ENCODE measurements at regions not wholly inside any gene's neighbourhood (a gene's known extent, or its start where the extent isn't known, plus 50 kb on each side); places are given as distances from the start of the nearest gene placed in this dataset.

- H3K4me1 ChIP-seq (ENCODE audit: control insufficient read depth in 1 of 2, insufficient read depth in 2 of 2, low read length in 2 of 2), result no peaks in the 10 kb centered on the region
- H3K27ac ChIP-seq (ENCODE audit: low read depth, low read length), result no peak overlapping the region
- no peak overlapping the region for H3K4me3 ChIP-seq (ENCODE audit: low read depth in 1 of 2, low read length in 2 of 2)
- no peaks in the 10 kb centered on the region for H3K36me3 ChIP-seq (ENCODE audit: control insufficient read depth in 1 of 2, insufficient read depth in 2 of 2, low read length in 2 of 2)
- H3K27me3 ChIP-seq (ENCODE audit: control insufficient read depth in 1 of 2, insufficient read depth in 2 of 2, low read length in 2 of 2), result no peaks in the 10 kb centered on the region
- no peaks in the 10 kb centered on the region for H3K9me3 ChIP-seq (ENCODE audit: control insufficient read depth in 1 of 2, low read length in 2 of 2)
- H3K9ac ChIP-seq (ENCODE audit: low read depth in 1 of 2, low read length in 2 of 2), result no peak overlapping the region
Measured at GRCh38 chr9:80143899-80144298, 572.1 kb downstream of the TLE4 start.

GRCh38 chr9:80134487-80134886 lies 562.7 kb downstream of the TLE4 start:
- H3K27me3 ChIP-seq (ENCODE audit: control insufficient read depth in 1 of 2, insufficient read depth in 2 of 2, low read length in 2 of 2), result no peaks in the 10 kb centered on the region
- no peaks in the 10 kb centered on the region for H3K4me1 ChIP-seq (ENCODE audit: control insufficient read depth in 1 of 2, insufficient read depth in 2 of 2, low read length in 2 of 2)
- no peak overlapping the region for H3K4me3 ChIP-seq (ENCODE audit: low read depth in 1 of 2, low read length in 2 of 2)
- no peaks in the 10 kb centered on the region for H3K9me3 ChIP-seq (ENCODE audit: control insufficient read depth in 1 of 2, low read length in 2 of 2)
- no peaks in the 10 kb centered on the region for H3K36me3 ChIP-seq (ENCODE audit: control insufficient read depth in 1 of 2, insufficient read depth in 2 of 2, low read length in 2 of 2)
- no peak overlapping the region for H3K27ac ChIP-seq (ENCODE audit: low read depth, low read length)
- no peak overlapping the region for H3K9ac ChIP-seq (ENCODE audit: low read depth in 1 of 2, low read length in 2 of 2)

- H3K9me3 ChIP-seq (ENCODE audit: control insufficient read depth in 1 of 2, low read length in 2 of 2), result no peaks in the 10 kb centered on the region
- H3K36me3 ChIP-seq (ENCODE audit: control insufficient read depth in 1 of 2, insufficient read depth in 2 of 2, low read length in 2 of 2), result no peaks in the 10 kb centered on the region
- H3K4me1 ChIP-seq (ENCODE audit: control insufficient read depth in 1 of 2, insufficient read depth in 2 of 2, low read length in 2 of 2), result no peaks in the 10 kb centered on the region
- H3K4me3 ChIP-seq (ENCODE audit: low read depth in 1 of 2, low read length in 2 of 2), result no peak overlapping the region
- no peaks in the 10 kb centered on the region for H3K27me3 ChIP-seq (ENCODE audit: control insufficient read depth in 1 of 2, insufficient read depth in 2 of 2, low read length in 2 of 2)
- H3K27ac ChIP-seq (ENCODE audit: low read depth, low read length), result no peak overlapping the region
- H3K9ac ChIP-seq (ENCODE audit: low read depth in 1 of 2, low read length in 2 of 2), result no peak overlapping the region
Measured at GRCh38 chr9:80131627-80132026, 559.9 kb downstream of the TLE4 start.

- Histone ChIP-seq H3K36me3 (ENCODE audit: control insufficient read depth in 1 of 2, insufficient read depth in 2 of 2, low read length in 2 of 2) (no peaks in the 10 kb centered on the region), H3K9ac (ENCODE audit: low read depth in 1 of 2, low read length in 2 of 2) (no peak overlapping the region), H3K4me1 (ENCODE audit: control insufficient read depth in 1 of 2, insufficient read depth in 2 of 2, low read length in 2 of 2) (no peaks in the 10 kb centered on the region), H3K9me3 (ENCODE audit: control insufficient read depth in 1 of 2, low read length in 2 of 2) (no peaks in the 10 kb centered on the region), H3K27me3 (ENCODE audit: control insufficient read depth in 1 of 2, insufficient read depth in 2 of 2, low read length in 2 of 2) (no peaks in the 10 kb centered on the region), H3K4me3 (ENCODE audit: low read depth in 1 of 2, low read length in 2 of 2) (no peak overlapping the region), H3K27ac (ENCODE audit: low read depth, low read length) (no peak overlapping the region)
Measured at GRCh38 chr9:80127920-80128319, 556.2 kb downstream of the TLE4 start.

GRCh38 chr9:80125731-80126264 lies 554.0 kb downstream of the TLE4 start:
- no peaks in the 10 kb centered on the region for H3K27me3 ChIP-seq (ENCODE audit: control insufficient read depth in 1 of 2, insufficient read depth in 2 of 2, low read length in 2 of 2)
- no peaks in the 10 kb centered on the region for H3K36me3 ChIP-seq (ENCODE audit: control insufficient read depth in 1 of 2, insufficient read depth in 2 of 2, low read length in 2 of 2)
- H3K9me3 ChIP-seq (ENCODE audit: control insufficient read depth in 1 of 2, low read length in 2 of 2), result no peaks in the 10 kb centered on the region
- H3K9ac ChIP-seq (ENCODE audit: low read depth in 1 of 2, low read length in 2 of 2), result no peak overlapping the region
- H3K4me3 ChIP-seq (ENCODE audit: low read depth in 1 of 2, low read length in 2 of 2), result no peak overlapping the region
- H3K27ac ChIP-seq (ENCODE audit: low read depth, low read length), result no peak overlapping the region
- H3K4me1 ChIP-seq (ENCODE audit: control insufficient read depth in 1 of 2, insufficient read depth in 2 of 2, low read length in 2 of 2), result no peaks in the 10 kb centered on the region

- H3K9me3 ChIP-seq (ENCODE audit: control insufficient read depth in 1 of 2, low read length in 2 of 2), result peaks cover 0 to 4% of the 10 kb centered on the region in 2 donors
- no peaks in the 10 kb centered on the region for H3K4me1 ChIP-seq (ENCODE audit: control insufficient read depth in 1 of 2, insufficient read depth in 2 of 2, low read length in 2 of 2)
- H3K27me3 ChIP-seq (ENCODE audit: control insufficient read depth in 1 of 2, insufficient read depth in 2 of 2, low read length in 2 of 2), result no peaks in the 10 kb centered on the region
- no peak overlapping the region for H3K9ac ChIP-seq (ENCODE audit: low read depth in 1 of 2, low read length in 2 of 2)
- no peak overlapping the region for H3K4me3 ChIP-seq (ENCODE audit: low read depth in 1 of 2, low read length in 2 of 2)
- no peak overlapping the region for H3K27ac ChIP-seq (ENCODE audit: low read depth, low read length)
- H3K36me3 ChIP-seq (ENCODE audit: control insufficient read depth in 1 of 2, insufficient read depth in 2 of 2, low read length in 2 of 2), result no peaks in the 10 kb centered on the region
Measured at GRCh38 chr9:80117031-80117430, 545.3 kb downstream of the TLE4 start.

GRCh38 chr9:80114241-80114640 lies 542.5 kb downstream of the TLE4 start:
- no peak overlapping the region for H3K9ac ChIP-seq (ENCODE audit: low read depth in 1 of 2, low read length in 2 of 2)
- no peaks in the 10 kb centered on the region for H3K36me3 ChIP-seq (ENCODE audit: control insufficient read depth in 1 of 2, insufficient read depth in 2 of 2, low read length in 2 of 2)
- no peaks in the 10 kb centered on the region for H3K4me1 ChIP-seq (ENCODE audit: control insufficient read depth in 1 of 2, insufficient read depth in 2 of 2, low read length in 2 of 2)
- H3K27me3 ChIP-seq (ENCODE audit: control insufficient read depth in 1 of 2, insufficient read depth in 2 of 2, low read length in 2 of 2), result no peaks in the 10 kb centered on the region
- peaks cover 0 to 4% of the 10 kb centered on the region in 2 donors for H3K9me3 ChIP-seq (ENCODE audit: control insufficient read depth in 1 of 2, low read length in 2 of 2)
- H3K27ac ChIP-seq (ENCODE audit: low read depth, low read length), result no peak overlapping the region
- H3K4me3 ChIP-seq (ENCODE audit: low read depth in 1 of 2, low read length in 2 of 2), result no peak overlapping the region

- Histone ChIP-seq H3K4me3 (ENCODE audit: low read depth in 1 of 2, low read length in 2 of 2) (no peak overlapping the region), H3K36me3 (ENCODE audit: control insufficient read depth in 1 of 2, insufficient read depth in 2 of 2, low read length in 2 of 2) (no peaks in the 10 kb centered on the region), H3K9me3 (ENCODE audit: control insufficient read depth in 1 of 2, low read length in 2 of 2) (no peaks in the 10 kb centered on the region), H3K9ac (ENCODE audit: low read depth in 1 of 2, low read length in 2 of 2) (no peak overlapping the region), H3K27ac (ENCODE audit: low read depth, low read length) (no peak overlapping the region), H3K4me1 (ENCODE audit: control insufficient read depth in 1 of 2, insufficient read depth in 2 of 2, low read length in 2 of 2) (no peaks in the 10 kb centered on the region), H3K27me3 (ENCODE audit: control insufficient read depth in 1 of 2, insufficient read depth in 2 of 2, low read length in 2 of 2) (no peaks in the 10 kb centered on the region)
Measured at GRCh38 chr9:80107931-80108660, 536.3 kb downstream of the TLE4 start.

GRCh38 chr9:80097476-80097875 lies 525.7 kb downstream of the TLE4 start:
- H3K27ac ChIP-seq (ENCODE audit: low read depth, low read length), result no peak overlapping the region
- no peaks in the 10 kb centered on the region for H3K27me3 ChIP-seq (ENCODE audit: control insufficient read depth in 1 of 2, insufficient read depth in 2 of 2, low read length in 2 of 2)
- H3K9ac ChIP-seq (ENCODE audit: low read depth in 1 of 2, low read length in 2 of 2), result no peak overlapping the region
- H3K4me1 ChIP-seq (ENCODE audit: control insufficient read depth in 1 of 2, insufficient read depth in 2 of 2, low read length in 2 of 2), result no peaks in the 10 kb centered on the region
- no peaks in the 10 kb centered on the region for H3K9me3 ChIP-seq (ENCODE audit: control insufficient read depth in 1 of 2, low read length in 2 of 2)
- no peaks in the 10 kb centered on the region for H3K36me3 ChIP-seq (ENCODE audit: control insufficient read depth in 1 of 2, insufficient read depth in 2 of 2, low read length in 2 of 2)
- H3K4me3 ChIP-seq (ENCODE audit: low read depth in 1 of 2, low read length in 2 of 2), result no peak overlapping the region

GRCh38 chr9:80094176-80094771 lies 522.5 kb downstream of the TLE4 start:
- H3K4me1 ChIP-seq (ENCODE audit: control insufficient read depth in 1 of 2, insufficient read depth in 2 of 2, low read length in 2 of 2), result no peaks in the 10 kb centered on the region
- H3K4me3 ChIP-seq (ENCODE audit: low read depth in 1 of 2, low read length in 2 of 2), result no peak overlapping the region
- no peaks in the 10 kb centered on the region for H3K27me3 ChIP-seq (ENCODE audit: control insufficient read depth in 1 of 2, insufficient read depth in 2 of 2, low read length in 2 of 2)
- H3K36me3 ChIP-seq (ENCODE audit: control insufficient read depth in 1 of 2, insufficient read depth in 2 of 2, low read length in 2 of 2), result no peaks in the 10 kb centered on the region
- no peaks in the 10 kb centered on the region for H3K9me3 ChIP-seq (ENCODE audit: control insufficient read depth in 1 of 2, low read length in 2 of 2)
- H3K9ac ChIP-seq (ENCODE audit: low read depth in 1 of 2, low read length in 2 of 2), result no peak overlapping the region
- no peak overlapping the region for H3K27ac ChIP-seq (ENCODE audit: low read depth, low read length)
